Retinal pigment epithelial cell (primary cell): ENCODE measurements at regions not wholly inside any gene's neighbourhood (a gene's known extent, or its start where the extent isn't known, plus 50 kb on each side); places are given as distances from the start of the nearest gene placed in this dataset.

ENCODE experiments used
- DNase-seq: peaks from one replicate; pipeline ENCODE4 v3.0.0-alpha.2; 2010; ENCODE audit warnings: low read depth
- H3K4me3 ChIP-seq: 2 replicates; pipeline ENCODE4 v1.5.1; 2011; ENCODE audit warnings: mild to moderate bottlenecking, low read length, control low read depth, moderate library complexity
- CTCF ChIP-seq: conservative IDR thresholded peaks from 2 replicates; pipeline ENCODE4 v1.5.1; 2011; ENCODE audit warnings: low read depth, low read length, control low read depth, inconsistent platforms

GRCh38 chr2:67221266-67221665 lies 175.9 kb upstream of the ETAA1 start:
- H3K4me3 ChIP-seq, result no peak overlapping the region
- no peak for DNase-seq
- no peak for TF ChIP-seq CTCF

GRCh38 chr2:67225287-67225973 lies 171.7 kb upstream of the ETAA1 start:
- DNase-seq, result no peak
- no peak for TF ChIP-seq CTCF
- no peak overlapping the region for H3K4me3 ChIP-seq

- no peak for TF ChIP-seq CTCF
- no peak for DNase-seq
- no peak overlapping the region for H3K4me3 ChIP-seq
Measured at GRCh38 chr2:67229706-67230105, 167.4 kb upstream of the ETAA1 start.

- no peak for TF ChIP-seq CTCF
- H3K4me3 ChIP-seq, result no peak overlapping the region
- DNase-seq, result no peak
Measured at GRCh38 chr2:67232936-67233335, 164.2 kb upstream of the ETAA1 start.

GRCh38 chr2:67234440-67234839 lies 162.7 kb upstream of the ETAA1 start:
- no peak overlapping the region for H3K4me3 ChIP-seq
- no peak for DNase-seq
- TF ChIP-seq CTCF, result peak; percentile 68

- peak; percentile 14 for TF ChIP-seq CTCF
- no peak for DNase-seq
- no peak overlapping the region for H3K4me3 ChIP-seq
Measured at GRCh38 chr2:67237288-67237687, 159.8 kb upstream of the ETAA1 start.

GRCh38 chr2:67240507-67240906 lies 156.6 kb upstream of the ETAA1 start:
- no peak for TF ChIP-seq CTCF
- no peak overlapping the region for H3K4me3 ChIP-seq
- no peak for DNase-seq
